GM21360 (cell line): ENCODE measurements at regions not wholly inside any gene's neighbourhood (a gene's known extent, or its start where the extent isn't known, plus 50 kb on each side); places are given as distances from the start of the nearest gene placed in this dataset.
A peak's percentile ranks its signal among the peaks of the same experiment; 100 is the strongest.
"Not testable (repeated sequence)": the region's sequence is repeated elsewhere in the genome, so short reads cannot be mapped to it uniquely, and the experiment has no call there.

Experiments used
- ATAC-seq: cut with Tn5 transposase; IDR thresholded peaks from one replicate; pipeline ENCODE4 v1.9.1; 2021; ENCODE audit warnings: mild to moderate bottlenecking, moderate library complexity; ENCODE audit not compliant: unreplicated experiment

GRCh38 chr1:58836408-58836807 is 52.6 kb upstream of the JUN start:
- no peak for ATAC-seq

GRCh38 chr1:58837886-58838285 is 54.0 kb upstream of the JUN start:
- ATAC-seq, result no peak

DNA sequence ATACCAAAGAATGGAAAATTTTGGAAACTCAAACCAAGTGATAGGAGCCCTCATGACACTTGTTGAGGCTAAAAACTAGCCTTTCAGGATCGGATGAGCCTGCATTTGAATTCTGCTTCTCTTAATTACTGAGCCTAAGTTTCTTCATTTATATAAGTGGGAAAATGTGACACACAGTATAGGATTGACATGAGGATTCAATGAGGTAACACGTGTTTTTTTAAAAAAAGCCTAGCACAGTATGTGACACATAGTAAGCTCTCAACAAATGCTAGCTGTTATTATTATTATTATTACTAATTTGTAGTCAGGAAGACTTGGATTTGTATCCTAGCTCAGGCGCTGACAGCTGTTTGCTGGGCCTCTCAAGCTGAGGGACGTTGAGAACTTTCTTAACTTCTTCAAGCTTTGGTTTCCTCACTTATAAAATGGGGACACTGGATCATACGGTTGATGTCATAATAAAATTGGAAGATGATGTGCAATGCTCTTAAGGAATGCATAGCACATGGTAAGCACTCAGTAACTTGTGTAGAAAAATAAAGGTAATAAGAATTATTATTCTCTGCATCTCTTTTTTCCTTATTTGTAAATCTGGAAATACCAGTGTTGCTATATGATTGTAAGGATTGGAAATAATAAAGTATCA is 55.4 kb upstream of the JUN start:
- ATAC-seq, result no peak

DNA sequence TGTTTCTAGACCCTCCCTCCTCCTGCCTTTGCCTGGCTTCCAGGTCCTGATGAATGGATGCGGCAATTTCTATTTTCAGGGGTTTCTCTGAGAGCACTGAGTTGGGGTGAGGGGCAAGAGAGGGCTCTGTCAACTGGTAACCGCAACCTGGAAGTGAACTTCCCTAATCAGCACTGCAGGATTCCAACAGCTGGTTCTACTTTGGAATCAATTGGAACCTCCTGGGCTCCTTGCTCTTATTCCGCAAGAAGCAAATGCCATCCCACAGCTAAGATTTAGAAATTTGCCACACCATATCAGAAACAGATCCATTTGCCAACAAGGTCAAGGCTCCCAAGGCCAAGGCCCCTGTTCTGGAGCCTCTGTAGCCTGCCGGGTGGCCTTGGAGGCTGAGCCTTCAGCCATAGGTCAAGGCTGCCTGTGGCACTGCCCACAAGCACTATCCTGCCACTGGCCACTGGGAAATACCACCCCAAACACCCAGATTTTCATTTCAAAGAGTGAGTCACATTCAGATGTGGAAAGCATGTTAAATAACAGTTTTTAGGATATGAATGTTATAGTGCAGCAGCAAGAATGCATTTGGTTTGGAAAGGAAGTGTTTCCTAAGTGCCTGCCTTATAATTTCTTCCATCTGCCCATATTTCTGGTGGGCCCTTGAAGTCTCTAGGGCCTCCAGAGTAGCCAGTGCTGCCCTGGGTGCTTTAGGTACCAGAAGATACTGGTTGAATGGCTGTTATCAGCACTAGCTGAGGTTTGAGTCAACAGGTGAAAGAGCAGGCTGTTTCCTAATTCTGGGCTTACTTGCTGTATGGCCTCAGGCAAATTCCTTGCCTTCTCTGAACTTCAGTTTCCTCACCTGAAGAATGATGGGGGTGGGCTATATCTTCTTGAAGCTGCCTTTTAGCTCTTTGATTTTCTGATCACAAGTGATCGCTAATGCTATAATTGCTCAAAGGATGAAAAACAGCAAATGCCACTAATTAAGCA is 56.3 kb upstream of the JUN start:
- no peak for ATAC-seq

GRCh38 chr1:58841455-58841854 is 57.6 kb upstream of the JUN start:
- ATAC-seq, result no peak

DNA sequence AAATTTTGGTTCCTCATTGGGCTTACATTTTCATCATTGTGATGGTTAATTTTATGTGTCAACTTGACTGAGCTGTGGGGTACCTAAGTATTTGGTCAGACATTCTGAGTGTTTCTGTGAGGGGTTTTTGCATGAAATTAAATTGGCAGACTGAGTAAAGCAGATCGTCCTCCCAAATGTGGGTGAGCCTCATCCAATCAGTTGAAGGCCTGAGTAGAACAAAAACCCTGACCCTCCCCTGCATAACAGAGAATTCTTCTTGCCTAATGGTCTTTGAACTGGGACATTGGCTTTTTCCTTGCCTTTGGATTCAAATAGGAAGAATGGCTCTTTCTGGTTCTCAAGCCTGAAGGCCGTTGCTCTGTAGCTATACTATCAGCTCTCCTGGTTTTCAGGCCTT is 59.1 kb upstream of the JUN start:
- ATAC-seq, result no peak

- no peak for ATAC-seq
Observed at GRCh38 chr1:58844176-58844575, 60.3 kb upstream of the JUN start.

DNA sequence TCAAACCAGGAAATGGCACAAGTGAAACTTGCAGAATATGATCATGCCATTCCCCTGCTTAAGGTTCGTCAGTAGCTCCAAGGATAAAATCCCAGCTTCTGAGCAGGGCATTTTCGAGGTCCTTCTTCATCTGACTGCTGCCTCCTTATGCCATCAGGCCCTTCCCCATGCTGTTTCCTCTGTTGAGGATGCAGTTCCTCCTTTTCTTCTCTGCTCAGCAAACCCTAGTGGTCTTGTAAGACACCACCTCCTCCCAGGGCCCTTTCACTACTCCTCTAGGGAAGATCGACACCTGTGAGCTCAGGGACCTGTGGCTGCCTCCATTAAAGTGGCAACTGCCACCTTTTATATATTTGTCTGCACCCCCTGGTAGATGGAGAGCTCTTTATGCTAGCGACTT is 62.1 kb upstream of the JUN start:
- no peak for ATAC-seq

DNA sequence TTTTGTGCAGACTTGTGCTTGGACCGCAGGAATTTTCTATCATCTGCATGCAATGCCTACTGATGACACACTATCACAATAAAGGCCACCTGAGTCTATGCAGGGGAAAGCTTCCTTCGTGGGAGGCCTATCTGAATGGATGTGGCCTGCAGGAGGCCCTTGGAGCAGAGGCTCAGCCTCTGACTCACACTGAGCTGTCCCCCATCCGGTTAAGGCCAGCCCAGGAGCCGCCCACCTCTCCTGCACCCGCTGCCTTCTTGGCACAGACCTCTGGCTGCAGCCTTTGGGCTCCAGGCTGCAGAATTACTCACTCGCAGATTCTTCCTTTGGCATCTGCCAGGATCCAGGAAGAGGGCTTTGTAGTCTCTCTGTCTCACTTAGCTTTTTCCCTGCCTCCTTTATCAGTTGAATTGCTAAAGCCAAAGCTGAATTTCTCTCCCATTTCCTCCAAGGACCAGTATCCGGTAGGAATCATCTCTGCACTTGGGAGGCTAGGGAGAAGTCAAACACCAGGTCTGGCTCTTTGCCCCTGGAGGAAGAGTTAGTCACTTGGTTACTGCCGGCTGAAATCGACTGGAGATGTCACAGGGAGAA is 65.1 kb upstream of the JUN start:
- no peak for ATAC-seq

DNA sequence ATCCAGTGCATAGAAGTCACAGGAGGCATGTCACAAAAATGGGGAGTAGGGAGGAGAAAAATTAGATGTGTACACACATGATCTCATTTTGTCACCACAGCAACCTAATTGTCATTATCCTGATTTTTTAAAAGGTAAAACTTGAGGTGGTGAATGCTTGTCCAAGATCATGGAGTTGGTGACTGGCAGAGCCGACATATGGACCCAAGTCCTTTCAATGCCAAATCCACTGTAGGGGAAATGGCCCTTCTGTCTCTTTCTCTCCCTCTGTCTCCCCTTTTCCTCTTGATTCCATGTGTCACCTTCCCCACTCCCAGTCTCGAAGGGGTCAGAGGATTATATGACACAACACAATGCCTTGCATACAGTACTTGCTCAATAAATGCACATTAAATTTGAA is 65.7 kb upstream of the JUN start:
- ATAC-seq, result no peak

GRCh38 chr1:58850636-58851035 is 66.8 kb upstream of the JUN start:
- ATAC-seq, result no peak

GRCh38 chr1:58852731-58853485 is 69.1 kb upstream of the JUN start:
- ATAC-seq, result no peak

- ATAC-seq, result no peak
Observed at GRCh38 chr1:58854576-58854975, 70.7 kb upstream of the JUN start.

DNA sequence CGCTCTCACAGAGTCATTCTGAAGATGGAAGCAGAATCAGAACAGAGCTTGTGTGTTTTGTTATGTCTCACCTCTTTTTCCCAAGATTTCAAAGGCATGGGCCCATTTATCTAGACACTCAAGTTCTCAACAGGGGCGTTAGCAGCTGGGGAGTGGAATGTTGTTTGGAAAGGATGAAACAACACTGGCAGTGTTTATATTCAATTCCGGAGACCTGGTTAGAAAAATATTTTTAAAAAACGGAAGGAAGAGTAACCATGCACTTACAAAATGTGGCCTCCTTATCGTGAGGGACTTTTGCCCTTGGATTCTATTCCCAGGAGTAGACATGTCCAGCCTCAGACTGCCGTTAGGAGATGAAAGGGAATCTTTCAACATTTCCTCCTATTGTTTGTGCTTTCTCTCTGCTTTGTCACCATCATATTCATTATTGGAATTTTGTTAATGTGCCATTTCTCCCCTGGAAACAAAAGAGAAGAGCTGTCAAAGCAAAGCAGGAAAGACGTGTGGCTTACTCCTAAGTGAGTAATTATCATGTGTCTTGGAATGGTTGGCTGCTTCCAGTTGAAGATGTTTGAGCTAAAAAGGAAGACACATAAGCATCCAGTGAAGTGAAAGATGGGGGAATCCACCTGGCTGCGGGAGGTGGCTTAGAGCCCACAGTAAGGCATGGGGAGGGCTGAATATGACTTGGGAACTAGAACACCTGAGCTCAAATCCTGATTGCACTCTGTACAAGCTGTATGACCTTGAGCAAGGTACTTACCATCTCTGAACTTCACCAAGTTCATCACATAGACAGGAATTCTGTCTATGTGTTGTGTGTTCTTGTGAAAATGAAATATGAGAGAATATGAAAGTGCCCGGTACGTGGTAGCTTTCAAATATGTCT is 71.7 kb upstream of the JUN start:
- no peak for ATAC-seq

GRCh38 chr1:58856281-58856680 is 72.4 kb upstream of the JUN start:
- not testable (repeated sequence) for ATAC-seq

DNA sequence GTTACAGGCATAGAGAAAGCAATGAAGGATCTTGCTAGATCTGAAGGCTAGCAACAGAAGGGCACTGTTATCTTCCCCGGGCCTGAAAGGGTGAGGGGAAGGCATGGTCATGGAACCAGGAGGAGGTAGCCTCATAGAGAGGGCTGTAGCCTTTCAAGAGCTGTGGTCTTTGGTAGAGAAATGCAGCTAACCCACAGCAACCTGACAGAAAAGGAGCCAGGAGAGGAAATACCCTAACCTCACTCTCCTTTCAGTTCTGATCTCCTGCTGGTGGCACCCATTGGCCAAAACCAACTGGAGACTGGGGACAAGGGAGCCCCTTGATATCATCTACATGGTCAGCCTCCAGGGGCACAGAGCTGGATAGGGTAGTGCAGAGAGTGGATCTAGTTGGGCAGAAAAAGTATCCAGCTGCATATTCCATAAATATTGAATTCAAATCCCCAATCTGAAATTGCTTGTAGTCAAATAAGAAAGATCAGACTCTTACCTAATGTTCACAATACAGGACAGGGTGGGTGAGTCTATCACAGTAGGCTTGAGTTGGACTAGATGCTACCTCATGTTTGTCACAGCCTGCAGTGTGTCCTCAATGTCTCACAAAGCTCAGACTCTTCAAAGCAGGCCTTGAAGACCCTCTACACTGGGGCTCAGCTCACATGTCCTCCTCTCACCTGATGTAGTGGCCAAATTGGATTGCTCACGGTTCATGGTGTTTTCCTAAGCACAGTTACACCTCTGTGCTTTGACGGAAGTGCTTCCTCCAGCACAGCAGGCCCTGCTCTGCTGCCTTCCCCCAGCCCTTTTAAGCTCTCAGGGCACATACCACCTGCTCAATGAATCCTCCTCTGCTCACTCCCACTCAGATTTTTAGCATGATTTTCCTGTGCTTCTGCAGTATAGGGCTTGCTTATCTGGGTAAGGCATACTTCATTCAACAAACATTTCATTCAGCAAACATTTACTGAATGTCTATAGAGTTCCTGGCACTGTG is 74.1 kb upstream of the JUN start:
- peak; percentile 61 for ATAC-seq

DNA sequence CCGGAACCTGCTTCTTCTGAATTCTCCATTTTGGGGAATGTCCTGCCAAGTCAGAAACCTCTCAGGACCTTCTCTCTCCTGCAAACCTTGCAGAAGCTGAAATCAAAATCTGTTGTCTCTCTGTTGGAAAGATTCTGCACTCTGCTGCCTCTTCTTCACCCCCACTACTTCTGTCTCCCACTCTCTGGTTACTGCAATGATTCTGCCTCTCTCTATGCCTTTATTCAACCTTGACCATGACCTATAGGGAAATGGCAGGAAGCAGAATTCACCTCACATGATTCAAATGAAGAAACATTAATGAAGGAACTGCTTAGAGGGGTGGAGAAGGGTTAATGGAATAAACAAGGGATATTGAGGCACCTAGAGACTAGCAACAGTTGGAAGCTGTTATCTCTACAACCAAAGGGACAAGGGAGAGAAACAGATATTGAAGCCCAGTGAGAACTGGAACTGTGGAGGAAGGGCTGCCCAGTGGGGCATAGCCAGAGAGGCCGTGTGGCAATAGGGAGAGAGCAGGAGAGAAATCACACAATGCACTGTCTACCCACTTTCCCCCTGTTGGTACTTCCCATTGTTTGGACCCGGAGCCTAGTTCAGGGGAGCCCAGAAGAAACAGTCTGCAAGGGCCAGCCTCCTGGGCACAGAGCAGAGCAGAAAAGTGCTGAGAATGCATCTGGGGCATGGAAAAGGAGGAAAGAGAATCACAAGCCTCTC is 76.1 kb upstream of the JUN start:
- no peak for ATAC-seq

DNA sequence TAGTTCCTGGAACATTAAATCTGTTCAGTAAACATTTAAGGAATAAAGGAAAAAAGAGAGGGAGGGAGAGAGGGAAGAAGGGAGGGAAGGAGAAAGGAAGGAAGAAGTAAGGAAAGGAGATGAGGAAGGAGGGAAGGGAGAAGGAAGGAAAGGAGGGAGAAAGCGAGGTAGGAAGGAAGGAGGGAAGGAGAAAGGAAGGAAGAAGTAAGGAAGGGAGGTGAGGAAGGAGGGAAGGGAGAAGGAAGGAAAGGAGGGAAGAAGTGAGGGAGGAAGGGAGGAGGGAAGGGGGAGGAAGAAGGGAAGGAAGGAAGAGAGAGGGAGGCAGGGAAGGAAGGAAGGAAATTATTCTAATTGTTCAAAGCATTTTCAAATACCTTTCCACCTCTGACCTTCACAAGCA is 77.2 kb upstream of the JUN start:
- ATAC-seq, result no peak
